ENCODE measurements at regions not wholly inside any gene's neighbourhood (a gene's known extent, or its start where the extent isn't known, plus 50 kb on each side); places are given as distances from the start of the nearest gene placed in this dataset.

- no peaks in the 10 kb centered on the region for H3K4me1 ChIP-seq (ENCODE audit: insufficient read depth, low read length)
- ChIA-PET POLR2A (ENCODE audit: unreplicated experiment) (no interaction called here), CTCF (no interaction called here)
- TF ChIP-seq EZH2phosphoT487 (IDR thresholded peaks at IDR 0.05; ENCODE audit: borderline replicate concordance, low read length) (no peak), CTCF (conservative IDR thresholded peaks at IDR 0.05; ENCODE audit: low read depth, low read length) (no peak), EZH2 (IDR thresholded peaks at IDR 0.05; ENCODE audit: low read length, unreplicated experiment) (no peak)
- ATAC-seq (no peak), DNase-seq (no peak)
- H3K9me2 ChIP-seq (replicated peaks; ENCODE audit: low read length): no peaks in the 10 kb centered on the region
- H2AFZ ChIP-seq (ENCODE audit: low read length): no peak overlapping the region
- H3K4me2 ChIP-seq (ENCODE audit: low read length): no peak overlapping the region
- no peaks in the 10 kb centered on the region for H3F3A ChIP-seq (ENCODE audit: low read length, unreplicated experiment)
- H3K27me3 ChIP-seq (ENCODE audit: low read length): no peaks in the 10 kb centered on the region
- no peak overlapping the region for H3K4me3 ChIP-seq (ENCODE audit: low read length)
- H3K27ac ChIP-seq (ENCODE audit: low read length): no peak overlapping the region
- intact Hi-C loops (cut with micrococcal nuclease): no loop called here
- H3K36me3 ChIP-seq (ENCODE audit: low read depth, low read length): no peaks in the 10 kb centered on the region
- no TSS peak for BruUV-seq (replicated peaks)
- H3K79me2 ChIP-seq (ENCODE audit: low read length): no peaks in the 10 kb centered on the region
- H3K9ac ChIP-seq (ENCODE audit: low read length): no peak overlapping the region
- H4K20me1 ChIP-seq (ENCODE audit: low read length): no peaks in the 10 kb centered on the region
- no peaks in the 10 kb centered on the region for H3K9me3 ChIP-seq (ENCODE audit: low read length)
These were observed 2135.9 kb downstream of the ARAP2 start for GRCh38 chr4:34108391-34108790.

GRCh38 chr4:34112573-34112972, 2131.7 kb downstream of the ARAP2 start:
- BruUV-seq (replicated peaks): no TSS peak
- Histone ChIP-seq H3K27me3 (ENCODE audit: low read length) (no peaks in the 10 kb centered on the region), H3K27ac (ENCODE audit: low read length) (no peak overlapping the region), H3K9me3 (ENCODE audit: low read length) (no peaks in the 10 kb centered on the region), H3K79me2 (ENCODE audit: low read length) (no peaks in the 10 kb centered on the region), H4K20me1 (ENCODE audit: low read length) (no peaks in the 10 kb centered on the region), H3K36me3 (ENCODE audit: low read depth, low read length) (no peaks in the 10 kb centered on the region), H3K4me1 (ENCODE audit: insufficient read depth, low read length) (no peaks in the 10 kb centered on the region), H3F3A (ENCODE audit: low read length, unreplicated experiment) (no peaks in the 10 kb centered on the region), H3K9ac (ENCODE audit: low read length) (no peak overlapping the region), H2AFZ (ENCODE audit: low read length) (no peak overlapping the region), H3K4me2 (ENCODE audit: low read length) (no peak overlapping the region), H3K4me3 (ENCODE audit: low read length) (no peak overlapping the region), H3K9me2 (replicated peaks; ENCODE audit: low read length) (no peaks in the 10 kb centered on the region)
- intact Hi-C loops (cut with micrococcal nuclease): no loop called here
- no peak for DNase-seq
- POLR2A ChIA-PET (ENCODE audit: unreplicated experiment): no interaction called here
- CTCF ChIA-PET: no interaction called here
- TF ChIP-seq CTCF (conservative IDR thresholded peaks at IDR 0.05; ENCODE audit: low read depth, low read length) (no peak), EZH2phosphoT487 (IDR thresholded peaks at IDR 0.05; ENCODE audit: borderline replicate concordance, low read length) (no peak), EZH2 (IDR thresholded peaks at IDR 0.05; ENCODE audit: low read length, unreplicated experiment) (no peak)
- ATAC-seq: no peak

GRCh38 chr4:34138385-34138784, 2105.9 kb downstream of the ARAP2 start:
- no peaks in the 10 kb centered on the region for H3K9me2 ChIP-seq (replicated peaks; ENCODE audit: low read length)
- no peaks in the 10 kb centered on the region for H4K20me1 ChIP-seq (ENCODE audit: low read length)
- no peak overlapping the region for H3K9ac ChIP-seq (ENCODE audit: low read length)
- DNase-seq (peak; percentile 2), ATAC-seq (no peak)
- no TSS peak for BruUV-seq (replicated peaks)
- no peaks in the 10 kb centered on the region for H3K79me2 ChIP-seq (ENCODE audit: low read length)
- no peak overlapping the region for H3K4me2 ChIP-seq (ENCODE audit: low read length)
- H2AFZ ChIP-seq (ENCODE audit: low read length): no peak overlapping the region
- no peaks in the 10 kb centered on the region for H3F3A ChIP-seq (ENCODE audit: low read length, unreplicated experiment)
- no peaks in the 10 kb centered on the region for H3K36me3 ChIP-seq (ENCODE audit: low read depth, low read length)
- no peaks in the 10 kb centered on the region; the same call in 1 of the 2 replicates for H3K4me1 ChIP-seq (ENCODE audit: insufficient read depth, low read length)
- H3K4me3 ChIP-seq (ENCODE audit: low read length): no peak overlapping the region
- ChIA-PET POLR2A (ENCODE audit: unreplicated experiment) (no interaction called here), CTCF (no interaction called here)
- TF ChIP-seq CTCF (conservative IDR thresholded peaks at IDR 0.05; ENCODE audit: low read depth, low read length) (no peak), EZH2phosphoT487 (IDR thresholded peaks at IDR 0.05; ENCODE audit: borderline replicate concordance, low read length) (no peak), EZH2 (IDR thresholded peaks at IDR 0.05; ENCODE audit: low read length, unreplicated experiment) (no peak)
- no peaks in the 10 kb centered on the region for H3K9me3 ChIP-seq (ENCODE audit: low read length)
- H3K27me3 ChIP-seq (ENCODE audit: low read length): no peaks in the 10 kb centered on the region
- no peak overlapping the region for H3K27ac ChIP-seq (ENCODE audit: low read length)
- intact Hi-C loops (cut with micrococcal nuclease): no loop called here
